Endothelial cell (in vitro differentiated cells): ENCODE measurements at regions not wholly inside any gene's neighbourhood (a gene's known extent, or its start where the extent isn't known, plus 50 kb on each side); places are given as distances from the start of the nearest gene placed in this dataset.

Experiments
- DNase-seq: peaks from one replicate; pipeline ENCODE4 v3.0.0; 2021; ENCODE audit warnings: low spot score
- H3K27ac Mint-ChIP-seq: one replicate; pipeline ENCODE4 v1.8.0; 2021; ENCODE audit warnings: mixed read lengths, inconsistent platforms; ENCODE audit not compliant: unreplicated experiment
- H3K27me3 Mint-ChIP-seq: one replicate; pipeline ENCODE4 v1.8.0; 2021; ENCODE audit warnings: mild to moderate bottlenecking, moderate library complexity, mixed read lengths, inconsistent platforms; ENCODE audit not compliant: unreplicated experiment
- H3K36me3 Mint-ChIP-seq: one replicate; pipeline ENCODE4 v1.8.0; 2021; ENCODE audit warnings: mild to moderate bottlenecking, low read depth, mixed read lengths, inconsistent platforms; ENCODE audit not compliant: unreplicated experiment
- H3K4me1 Mint-ChIP-seq: one replicate; pipeline ENCODE4 v1.8.0; 2021; ENCODE audit warnings: mild to moderate bottlenecking, mixed read lengths, inconsistent platforms; ENCODE audit not compliant: unreplicated experiment
- H3K4me3 Mint-ChIP-seq: one replicate; pipeline ENCODE4 v1.8.0; 2021; ENCODE audit warnings: mild to moderate bottlenecking, mixed read lengths, inconsistent platforms; ENCODE audit not compliant: unreplicated experiment
- H3K9me3 Mint-ChIP-seq: one replicate; pipeline ENCODE4 v1.8.0; 2021; ENCODE audit warnings: mixed read lengths, inconsistent platforms; ENCODE audit not compliant: unreplicated experiment
- CTCF ChIP-seq: fragments of 200-600 bp; sonication (generic); IDR thresholded peaks from one replicate; pipeline ENCODE4 v1.5.0; 2021; ENCODE audit warnings: antibody characterized with exemption; ENCODE audit not compliant: unreplicated experiment

- Mint-ChIP-seq H3K36me3 (no peaks in the 10 kb centered on the region), H3K27me3 (no peaks in the 10 kb centered on the region), H3K9me3 (no peaks in the 10 kb centered on the region), H3K4me1 (peaks cover 34% of the 10 kb centered on the region), H3K4me3 (no peak overlapping the region), H3K27ac (no peak overlapping the region)
- DNase-seq, result no peak
- no peak for TF ChIP-seq CTCF
These were observed 362.8 kb upstream of the SLC14A2 start for GRCh38 chr18:45252474-45252873.

- no peak overlapping the region for H3K27ac Mint-ChIP-seq
- H3K4me3 Mint-ChIP-seq, result no peak overlapping the region
- H3K36me3 Mint-ChIP-seq, result no peaks in the 10 kb centered on the region
- no peaks in the 10 kb centered on the region for H3K27me3 Mint-ChIP-seq
- H3K9me3 Mint-ChIP-seq, result no peaks in the 10 kb centered on the region
- TF ChIP-seq CTCF, result no peak
- no peak for DNase-seq
- peaks cover 30% of the 10 kb centered on the region for H3K4me1 Mint-ChIP-seq
These were observed 362.2 kb upstream of the SLC14A2 start for GRCh38 chr18:45253056-45253565.

GRCh38 chr18:45253973-45254708 lies 361.1 kb upstream of the SLC14A2 start:
- Mint-ChIP-seq H3K27ac (no peak overlapping the region), H3K36me3 (no peaks in the 10 kb centered on the region), H3K4me1 (peaks cover 24% of the 10 kb centered on the region)

GRCh38 chr18:45254709-45255082 lies 360.6 kb upstream of the SLC14A2 start:
- TF ChIP-seq CTCF, result no peak
- H3K4me3 Mint-ChIP-seq, result no peak overlapping the region
- peaks cover 18% of the 10 kb centered on the region for H3K4me1 Mint-ChIP-seq
- H3K9me3 Mint-ChIP-seq, result no peaks in the 10 kb centered on the region
- H3K27ac Mint-ChIP-seq, result no peak overlapping the region
- DNase-seq, result no peak
- H3K27me3 Mint-ChIP-seq, result no peaks in the 10 kb centered on the region
- H3K36me3 Mint-ChIP-seq, result no peaks in the 10 kb centered on the region

More at GRCh38 chr18:45253973-45254708, 361.1 kb upstream of the SLC14A2 start:
- TF ChIP-seq CTCF, result no peak
- Mint-ChIP-seq H3K9me3 (no peaks in the 10 kb centered on the region), H3K27me3 (no peaks in the 10 kb centered on the region), H3K4me3 (no peak overlapping the region)
- no peak for DNase-seq

- TF ChIP-seq CTCF, result no peak
- DNase-seq, result no peak
- Mint-ChIP-seq H3K4me1 (peaks cover 12% of the 10 kb centered on the region), H3K36me3 (no peaks in the 10 kb centered on the region), H3K27ac (no peak overlapping the region), H3K27me3 (no peaks in the 10 kb centered on the region), H3K4me3 (no peak overlapping the region), H3K9me3 (no peaks in the 10 kb centered on the region)
These were observed 359.9 kb upstream of the SLC14A2 start for GRCh38 chr18:45255197-45255890.
